Caco-2 (cell line): ENCODE measurements at regions not wholly inside any gene's neighbourhood (a gene's known extent, or its start where the extent isn't known, plus 50 kb on each side); places are given as distances from the start of the nearest gene placed in this dataset.

Experiments used
- BruUV-seq: library from RNA; stranded (reverse); fragments of 400-500 nt; replicated peaks from 2 replicates; lab custom pipeline; 2021; lab: Mats Ljungman, UMichigan
- CTCF ChIA-PET: fragments of 300-600 bp; sonication (Branson Sonifier 250); formaldehyde crosslinking; loops from one replicate; lab custom pipeline; 2022; ENCODE audit warnings: antibody characterized with exemption; lab: Charles Lee
- POLR2A ChIA-PET: fragments of 300-600 bp; sonication (Branson Sonifier 250); formaldehyde crosslinking; loops from one replicate; lab custom pipeline; 2022; ENCODE audit warnings: antibody characterized with exemption; lab: Charles Lee
- DNase-seq, 2 experiments: peaks; one replicate each; pipeline versions ENCODE4 v3.0.0 to v3.0.0-alpha.2; 2020 to 2022
- H3K27me3 ChIP-seq: replicated peaks from 2 replicates; pipeline ENCODE4 v1.6.0; 2011; ENCODE audit warnings: low read length; ENCODE audit not compliant: control insufficient read depth, insufficient read depth
- H3K36me3 ChIP-seq: 2 replicates; pipeline ENCODE4 v1.5.1; 2011; ENCODE audit warnings: low read length; ENCODE audit not compliant: control insufficient read depth, insufficient read depth
- H3K4me1 ChIP-seq: fragments of 250-450 bp; sonication (Bioruptor Pico); 2 replicates; pipeline ENCODE4 v1.5.1; 2020; ENCODE audit warnings: mild to moderate bottlenecking
- H3K4me3 ChIP-seq: 2 replicates; pipeline ENCODE4 v1.5.1; 2011; ENCODE audit warnings: low read depth, mild to moderate bottlenecking, control low read depth, low read length
- H3K9me3 ChIP-seq: fragments of 250-450 bp; sonication (Bioruptor Pico); 2 replicates; pipeline ENCODE4 v1.5.1; 2020; ENCODE audit warnings: mild to moderate bottlenecking, moderate library complexity
- H3K27ac Mint-ChIP-seq: one replicate; pipeline ENCODE4 v1.8.0; 2022; ENCODE audit warnings: mixed read lengths; ENCODE audit not compliant: unreplicated experiment
- H3K27me3 Mint-ChIP-seq: one replicate; pipeline ENCODE4 v1.8.0; 2022; ENCODE audit warnings: mixed read lengths; ENCODE audit not compliant: insufficient read depth, unreplicated experiment
- H3K36me3 Mint-ChIP-seq: one replicate; pipeline ENCODE4 v1.8.0; 2022; ENCODE audit warnings: mild to moderate bottlenecking, mixed read lengths; ENCODE audit not compliant: insufficient read depth, unreplicated experiment
- H3K4me1 Mint-ChIP-seq: one replicate; pipeline ENCODE4 v1.8.0; 2022; ENCODE audit warnings: low read depth, mixed read lengths; ENCODE audit not compliant: unreplicated experiment
- H3K4me3 Mint-ChIP-seq: one replicate; pipeline ENCODE4 v1.8.0; 2022; ENCODE audit warnings: mild to moderate bottlenecking, moderate library complexity, mixed read lengths; ENCODE audit not compliant: unreplicated experiment
- H3K9me3 Mint-ChIP-seq: one replicate; pipeline ENCODE4 v1.8.0; 2022; ENCODE audit warnings: mixed read lengths; ENCODE audit not compliant: unreplicated experiment
- intact Hi-C: fragments of 100-400 bp; cut with micrococcal nuclease; formaldehyde crosslinking; loops from one replicate; pipeline ENCODE4 v1.10.0; 2022; ENCODE audit not compliant: unreplicated experiment
- TF ChIP-seq, protein P1 (sequence below), 2 experiments: fragments of 200-600 bp in 1 of 2; IDR thresholded peaks; 1 replicate in 1 of 2; 2 replicates in 1 of 2; pipeline versions ENCODE4 v1.5.1 to v1.8.0; 2011 to 2022; ENCODE audit warnings: antibody characterized with exemption in 1 of 2, control low read depth in 1 of 2, inconsistent platforms in 1 of 2, low read depth in 1 of 2, low read length in 1 of 2, mild to moderate bottlenecking in 1 of 2, moderate library complexity in 1 of 2; ENCODE audit not compliant: insufficient read depth in 1 of 2, severe bottlenecking in 1 of 2, unreplicated experiment in 1 of 2

DNA sequence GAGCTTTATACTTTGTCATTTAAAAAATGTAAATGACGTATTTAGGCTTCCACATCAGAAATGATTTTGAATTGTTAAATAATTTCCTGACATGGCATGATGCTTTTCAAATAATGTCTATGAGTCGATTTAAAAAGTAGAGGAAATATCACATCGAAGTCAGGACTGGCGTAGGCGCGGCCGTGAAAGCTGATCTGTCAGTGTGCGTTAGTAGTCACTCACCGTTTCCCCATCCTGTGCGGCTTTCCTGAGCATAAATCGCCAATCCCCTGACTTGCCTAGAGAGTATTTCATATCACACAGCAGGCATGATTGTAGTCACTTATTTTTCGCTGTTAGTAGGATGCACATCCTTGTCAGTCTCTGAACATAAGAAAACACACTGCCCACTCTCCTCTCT, 843.1 kb downstream of the SOCS6 start:
- ChIA-PET CTCF (no interaction called here), POLR2A (no interaction called here)
- Histone ChIP-seq H3K27me3 (no peaks in the 10 kb centered on the region), H3K9me3 (no peaks in the 10 kb centered on the region), H3K4me1 (no peaks in the 10 kb centered on the region), H3K4me3 (no peak overlapping the region), H3K36me3 (no peaks in the 10 kb centered on the region)
- BruUV-seq = no TSS peak
- no peaks in the 10 kb centered on the region for H3K36me3 Mint-ChIP-seq
- no peaks in the 10 kb centered on the region for H3K27me3 Mint-ChIP-seq
- H3K9me3 Mint-ChIP-seq = no peaks in the 10 kb centered on the region
- no peak overlapping the region for H3K27ac Mint-ChIP-seq
- TF ChIP-seq, protein P1, sequence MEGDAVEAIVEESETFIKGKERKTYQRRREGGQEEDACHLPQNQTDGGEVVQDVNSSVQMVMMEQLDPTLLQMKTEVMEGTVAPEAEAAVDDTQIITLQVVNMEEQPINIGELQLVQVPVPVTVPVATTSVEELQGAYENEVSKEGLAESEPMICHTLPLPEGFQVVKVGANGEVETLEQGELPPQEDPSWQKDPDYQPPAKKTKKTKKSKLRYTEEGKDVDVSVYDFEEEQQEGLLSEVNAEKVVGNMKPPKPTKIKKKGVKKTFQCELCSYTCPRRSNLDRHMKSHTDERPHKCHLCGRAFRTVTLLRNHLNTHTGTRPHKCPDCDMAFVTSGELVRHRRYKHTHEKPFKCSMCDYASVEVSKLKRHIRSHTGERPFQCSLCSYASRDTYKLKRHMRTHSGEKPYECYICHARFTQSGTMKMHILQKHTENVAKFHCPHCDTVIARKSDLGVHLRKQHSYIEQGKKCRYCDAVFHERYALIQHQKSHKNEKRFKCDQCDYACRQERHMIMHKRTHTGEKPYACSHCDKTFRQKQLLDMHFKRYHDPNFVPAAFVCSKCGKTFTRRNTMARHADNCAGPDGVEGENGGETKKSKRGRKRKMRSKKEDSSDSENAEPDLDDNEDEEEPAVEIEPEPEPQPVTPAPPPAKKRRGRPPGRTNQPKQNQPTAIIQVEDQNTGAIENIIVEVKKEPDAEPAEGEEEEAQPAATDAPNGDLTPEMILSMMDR (IDR thresholded peaks at IDR 0.05; ENCODE audit: insufficient read depth in 1 of 2, low read depth in 1 of 2, low read length in 1 of 2, severe bottlenecking in 1 of 2, unreplicated experiment in 1 of 2) = no peak
- no peak for DNase-seq
- no peak overlapping the region for H3K4me3 Mint-ChIP-seq
- intact Hi-C loops = no loop called here
- H3K4me1 Mint-ChIP-seq = no peaks in the 10 kb centered on the region

DNA sequence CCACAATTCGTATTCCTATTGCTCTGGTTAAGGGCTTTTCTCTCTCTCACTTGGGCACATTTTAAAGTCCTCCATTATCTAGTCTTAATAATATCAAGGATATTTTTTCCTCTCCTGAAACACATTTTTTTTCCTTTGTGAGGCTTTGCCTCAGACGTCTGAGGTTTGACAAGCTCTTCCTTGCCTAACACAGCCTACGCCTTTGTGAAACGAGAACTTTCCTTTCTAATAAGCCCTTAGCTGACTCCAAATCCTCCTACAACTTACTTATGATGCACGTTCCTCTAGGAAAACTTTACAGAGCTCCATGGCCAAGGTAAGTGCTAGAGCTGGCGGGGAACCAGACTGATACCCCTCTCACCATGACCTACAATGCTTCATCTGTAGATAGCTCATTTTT, 841.5 kb downstream of the SOCS6 start:
- Histone ChIP-seq H3K36me3 (no peaks in the 10 kb centered on the region), H3K27me3 (no peaks in the 10 kb centered on the region), H3K9me3 (no peaks in the 10 kb centered on the region), H3K4me3 (no peak overlapping the region), H3K4me1 (no peaks in the 10 kb centered on the region)
- H3K27me3 Mint-ChIP-seq = no peaks in the 10 kb centered on the region
- H3K27ac Mint-ChIP-seq = no peak overlapping the region
- H3K4me1 Mint-ChIP-seq = peaks cover 6% of the 10 kb centered on the region
- ChIA-PET POLR2A (no interaction called here), CTCF (no interaction called here)
- H3K4me3 Mint-ChIP-seq = no peak overlapping the region
- TF ChIP-seq, protein P1 (IDR thresholded peaks at IDR 0.05; ENCODE audit: insufficient read depth in 1 of 2, low read depth in 1 of 2, low read length in 1 of 2, severe bottlenecking in 1 of 2, unreplicated experiment in 1 of 2) = no peak
- no peak for DNase-seq
- peaks cover 5% of the 10 kb centered on the region for H3K36me3 Mint-ChIP-seq
- intact Hi-C loops = no loop called here
- BruUV-seq = no TSS peak
- no peaks in the 10 kb centered on the region for H3K9me3 Mint-ChIP-seq

DNA sequence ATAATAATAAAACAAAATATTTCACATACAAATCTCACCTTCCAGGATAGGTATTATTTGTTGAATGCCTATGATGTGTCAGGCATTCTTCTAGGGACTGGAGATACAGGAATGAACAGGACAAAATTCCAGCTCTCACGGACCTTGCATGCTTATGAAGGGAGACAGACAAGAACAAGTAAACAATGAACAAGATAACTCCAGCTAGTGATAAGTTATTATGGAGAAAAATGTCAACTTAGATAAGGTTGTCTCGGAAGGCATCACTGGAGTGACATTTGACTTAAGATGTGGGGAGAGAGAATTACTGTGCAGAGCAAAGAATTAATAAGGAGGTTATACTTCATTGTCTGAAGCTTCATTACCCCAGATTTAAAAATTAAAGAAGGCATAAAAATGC, 836.7 kb downstream of the SOCS6 start:
- H3K4me3 Mint-ChIP-seq = no peak overlapping the region
- DNase-seq = peak; percentile 1 to 28
- peaks cover 6% of the 10 kb centered on the region for H3K4me1 Mint-ChIP-seq
- H3K27me3 Mint-ChIP-seq = no peaks in the 10 kb centered on the region
- Histone ChIP-seq H3K27me3 (no peaks in the 10 kb centered on the region), H3K9me3 (no peaks in the 10 kb centered on the region), H3K4me3 (no peak overlapping the region), H3K36me3 (no peaks in the 10 kb centered on the region), H3K4me1 (no peaks in the 10 kb centered on the region)
- H3K27ac Mint-ChIP-seq = no peak overlapping the region
- no TSS peak for BruUV-seq
- H3K9me3 Mint-ChIP-seq = peaks cover 9% of the 10 kb centered on the region
- CTCF ChIA-PET = no interaction called here
- intact Hi-C loops = loop anchor here (1.0 kb wide), 1 partner anchor 37 kb away; no protein-coding TSS in a partner anchor
- TF ChIP-seq, protein P1 (IDR thresholded peaks at IDR 0.05; ENCODE audit: insufficient read depth in 1 of 2, low read depth in 1 of 2, low read length in 1 of 2, severe bottlenecking in 1 of 2, unreplicated experiment in 1 of 2) = no peak
- peaks cover 5% of the 10 kb centered on the region for H3K36me3 Mint-ChIP-seq
- POLR2A ChIA-PET = no interaction called here
